GM21447 (cell line): ENCODE measurements at regions not wholly inside any gene's neighbourhood (a gene's known extent, or its start where the extent isn't known, plus 50 kb on each side); places are given as distances from the start of the nearest gene placed in this dataset.

ENCODE experiments used
- ATAC-seq: cut with Tn5 transposase; IDR thresholded peaks from one replicate; pipeline ENCODE4 v1.9.1; 2021; ENCODE audit not compliant: unreplicated experiment

GRCh38 chr3:59115364-59116232, 65.8 kb upstream of the CFAP20DC start:
- ATAC-seq = no peak

GRCh38 chr3:59107856-59108815, 58.3 kb upstream of the CFAP20DC start:
- ATAC-seq = no peak

GRCh38 chr3:59106085-59106648, 56.3 kb upstream of the CFAP20DC start:
- no peak for ATAC-seq

- no peak for ATAC-seq
Measured at GRCh38 chr3:59103552-59103951, 53.7 kb upstream of the CFAP20DC start.

- ATAC-seq = no peak
Measured at GRCh38 chr3:59101231-59101736, 51.5 kb upstream of the CFAP20DC start.
